ENCODE measurements at regions not wholly inside any gene's neighbourhood (a gene's known extent, or its start where the extent isn't known, plus 50 kb on each side); places are given as distances from the start of the nearest gene placed in this dataset.

DNA sequence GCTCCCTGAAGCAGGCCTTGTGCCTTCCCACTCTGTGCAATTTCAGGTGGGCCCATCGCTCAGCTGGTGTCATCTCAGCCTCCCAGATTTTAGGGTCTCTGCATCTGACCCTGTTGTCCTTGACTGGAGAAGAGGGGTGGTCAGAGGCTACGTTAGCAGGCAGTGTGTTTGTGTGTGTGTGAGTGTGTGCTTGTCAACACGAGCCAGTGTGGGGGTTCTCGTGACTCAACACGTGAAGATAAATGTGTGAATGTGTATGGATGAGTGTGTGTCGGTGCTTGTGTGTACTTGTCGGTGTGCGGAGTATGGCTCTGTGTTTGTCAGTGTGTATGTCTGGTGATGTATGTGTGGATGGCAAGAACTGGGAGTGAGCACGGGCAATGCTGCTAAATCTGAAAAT lies 142.6 kb upstream of the KLF4 start:
- Mint-ChIP-seq H3K4me3 (no peak overlapping the region), H3K27me3 (peaks cover 8 to 20% of the 10 kb centered on the region in 2 donors), H3K9me3 (no peaks in the 10 kb centered on the region), H3K36me3 (no peaks in the 10 kb centered on the region), H3K4me1 (peaks cover 0 to 5% (median 0%) of the 10 kb centered on the region in 3 donors), H3K27ac (no peak overlapping the region)
- no peak for ATAC-seq (replicated peaks in 1 of 4)
- Histone ChIP-seq H3K4me3 (ENCODE audit: control insufficient read depth in 1 of 2, extremely low read depth in 1 of 2, low read length in 1 of 2) (no peak overlapping the region), H3K27ac (ENCODE audit: low read length) (no peak overlapping the region), H3K27me3 (replicated peaks in 1 of 2; ENCODE audit: control insufficient read depth in 2 of 2, extremely low read depth in 1 of 2, insufficient read depth in 2 of 2, low read length in 1 of 2) (peaks cover 0 to 6% of the 10 kb centered on the region in 2 experiments), H3K9me3 (no peaks in the 10 kb centered on the region), H3K36me3 (ENCODE audit: control insufficient read depth in 2 of 2, extremely low read depth in 1 of 2, insufficient read depth in 1 of 2, low read length in 1 of 2) (no peaks in the 10 kb centered on the region), H3K4me1 (ENCODE audit: control insufficient read depth in 1 of 2, extremely low read depth in 1 of 2, insufficient read depth in 2 of 2, low read length in 2 of 2) (peaks cover 0 to 2% of the 10 kb centered on the region in 2 experiments)
- POLR2A ChIA-PET = no interaction called here
- WGBS (ENCODE audit: insufficient coverage) = 92% methylated on average over 8 of the region's 9 CpGs
- no peak for DNase-seq
- CTCF ChIA-PET = no interaction called here

DNA sequence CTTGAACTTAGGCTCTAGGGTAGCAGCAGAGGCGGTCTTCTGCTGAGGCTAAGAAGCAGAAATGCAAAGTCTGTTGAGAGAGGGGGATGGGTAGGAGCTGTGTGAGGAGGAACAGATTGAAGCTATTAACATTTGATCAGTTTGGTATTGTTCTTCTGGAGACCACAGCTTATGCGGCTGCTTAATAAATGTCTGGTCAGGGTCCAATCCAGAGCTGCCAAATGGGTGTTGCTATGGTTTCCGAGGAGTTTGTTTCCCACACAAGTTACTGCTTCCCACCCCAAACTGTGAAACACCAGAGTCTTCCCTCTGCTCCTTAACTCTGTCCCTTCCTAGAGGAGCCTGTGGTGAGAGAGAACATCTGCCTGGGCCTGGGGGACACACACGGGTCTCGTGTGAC lies 142.2 kb upstream of the KLF4 start:
- POLR2A ChIA-PET = interaction anchor here in 1 of 2 donors (0.6 kb wide), 2 partner anchors 148 to 729 kb away, joined by 5 to 6 read pairs; no protein-coding TSS in a partner anchor
- H3K4me3 Mint-ChIP-seq = no peak overlapping the region
- ATAC-seq (replicated peaks in 1 of 4) (no peak), DNase-seq (no peak)
- WGBS (ENCODE audit: insufficient coverage) = 83% methylated on average over 3 of the region's 5 CpGs
- peaks cover 0 to 2% (median 0%) of the 10 kb centered on the region in 3 donors for H3K4me1 Mint-ChIP-seq
- Histone ChIP-seq H3K4me3 (ENCODE audit: control insufficient read depth in 1 of 2, extremely low read depth in 1 of 2, low read length in 1 of 2) (no peak overlapping the region), H3K4me1 (ENCODE audit: control insufficient read depth in 1 of 2, extremely low read depth in 1 of 2, insufficient read depth in 2 of 2, low read length in 2 of 2) (peaks cover 0 to 2% of the 10 kb centered on the region in 2 experiments), H3K9me3 (no peaks in the 10 kb centered on the region), H3K27ac (ENCODE audit: low read length) (no peak overlapping the region), H3K27me3 (replicated peaks in 1 of 2; ENCODE audit: control insufficient read depth in 2 of 2, extremely low read depth in 1 of 2, insufficient read depth in 2 of 2, low read length in 1 of 2) (peaks cover 0 to 4% of the 10 kb centered on the region in 2 experiments), H3K36me3 (ENCODE audit: control insufficient read depth in 2 of 2, extremely low read depth in 1 of 2, insufficient read depth in 1 of 2, low read length in 1 of 2) (no peaks in the 10 kb centered on the region)
- H3K9me3 Mint-ChIP-seq = no peaks in the 10 kb centered on the region
- no peaks in the 10 kb centered on the region for H3K36me3 Mint-ChIP-seq
- H3K27me3 Mint-ChIP-seq = peaks cover 5 to 18% of the 10 kb centered on the region in 2 donors
- CTCF ChIA-PET = interaction anchor here in 1 of 2 donors (0.6 kb wide), 1 partner anchor 96 kb away, joined by 3 read pairs; no protein-coding TSS in a partner anchor
- H3K27ac Mint-ChIP-seq = no peak overlapping the region

DNA sequence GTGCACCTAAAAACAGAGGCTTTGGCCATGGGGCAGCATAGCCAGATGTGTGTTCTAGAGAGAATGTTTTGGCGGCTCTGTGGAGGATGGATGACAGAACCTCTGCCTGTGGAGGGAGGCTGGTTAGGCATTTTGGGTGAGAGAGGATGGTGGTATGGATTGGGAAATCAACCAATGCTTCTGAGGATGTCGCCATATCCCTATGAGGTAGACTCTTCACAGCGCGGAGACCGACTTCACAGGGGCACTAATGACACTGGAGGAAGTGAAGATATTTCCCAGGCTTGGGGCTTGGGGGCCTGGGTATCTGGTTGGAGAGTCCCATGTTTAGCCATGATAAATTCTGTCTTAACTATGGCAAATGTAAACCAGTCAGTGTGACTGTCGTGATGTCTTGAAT lies 140.6 kb upstream of the KLF4 start:
- ChIA-PET CTCF (no interaction called here), POLR2A (no interaction called here)
- Histone ChIP-seq H3K9me3 (no peaks in the 10 kb centered on the region), H3K27ac (ENCODE audit: low read length) (no peak overlapping the region), H3K4me1 (ENCODE audit: control insufficient read depth in 1 of 2, extremely low read depth in 1 of 2, insufficient read depth in 2 of 2, low read length in 2 of 2) (no peaks in the 10 kb centered on the region), H3K36me3 (ENCODE audit: control insufficient read depth in 2 of 2, extremely low read depth in 1 of 2, insufficient read depth in 1 of 2, low read length in 1 of 2) (no peaks in the 10 kb centered on the region), H3K27me3 (replicated peaks in 1 of 2; ENCODE audit: control insufficient read depth in 2 of 2, extremely low read depth in 1 of 2, insufficient read depth in 2 of 2, low read length in 1 of 2) (peaks cover 0 to 2% of the 10 kb centered on the region in 2 experiments), H3K4me3 (ENCODE audit: control insufficient read depth in 1 of 2, extremely low read depth in 1 of 2, low read length in 1 of 2) (no peak overlapping the region)
- DNase-seq (no peak), ATAC-seq (replicated peaks in 1 of 4) (no peak)
- no peak overlapping the region for H3K27ac Mint-ChIP-seq
- H3K9me3 Mint-ChIP-seq = peaks cover 0 to 3% (median 0%) of the 10 kb centered on the region in 3 donors
- H3K4me1 Mint-ChIP-seq = no peaks in the 10 kb centered on the region
- 100% methylated on average over 1 of the region's 6 CpGs for WGBS (ENCODE audit: insufficient coverage)
- no peaks in the 10 kb centered on the region for H3K36me3 Mint-ChIP-seq
- peaks cover 2 to 11% of the 10 kb centered on the region in 2 donors for H3K27me3 Mint-ChIP-seq
- H3K4me3 Mint-ChIP-seq = no peak overlapping the region

DNA sequence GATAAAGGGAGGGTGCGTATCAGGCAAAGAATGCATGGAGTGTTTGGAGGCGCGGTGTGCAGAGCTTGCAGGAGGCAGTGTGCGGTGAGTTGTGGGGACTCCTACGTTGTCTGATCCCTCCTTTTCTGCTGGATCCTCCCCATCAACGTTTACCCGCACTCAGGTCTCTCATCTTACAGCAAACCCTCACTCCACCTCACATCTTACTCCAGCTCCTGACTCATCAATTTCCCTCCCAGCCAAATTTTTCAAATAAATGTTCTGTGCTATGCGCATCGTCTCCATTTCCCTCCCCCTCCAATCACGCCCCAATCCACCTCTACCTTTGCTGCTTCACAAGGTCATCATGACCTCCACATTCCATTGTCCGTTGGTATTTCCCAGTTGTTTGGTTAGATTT lies 138.9 kb upstream of the KLF4 start:
- ChIA-PET CTCF (no interaction called here), POLR2A (no interaction called here)
- DNase-seq (no peak), ATAC-seq (replicated peaks in 1 of 4) (no peak)
- H3K9me3 ChIP-seq = no peaks in the 10 kb centered on the region
- H3K4me3 ChIP-seq (ENCODE audit: control insufficient read depth in 1 of 2, extremely low read depth in 1 of 2, low read length in 1 of 2) = no peak overlapping the region
- Mint-ChIP-seq H3K4me3 (no peak overlapping the region), H3K27ac (no peak overlapping the region), H3K36me3 (no peaks in the 10 kb centered on the region), H3K4me1 (no peaks in the 10 kb centered on the region), H3K27me3 (peaks cover 2 to 8% of the 10 kb centered on the region in 2 donors), H3K9me3 (peaks cover 0 to 3% (median 0%) of the 10 kb centered on the region in 3 donors)
- H3K4me1 ChIP-seq (ENCODE audit: control insufficient read depth in 1 of 2, extremely low read depth in 1 of 2, insufficient read depth in 2 of 2, low read length in 2 of 2) = no peaks in the 10 kb centered on the region
- WGBS (ENCODE audit: insufficient coverage) = 100% methylated on average over 6 of the region's 11 CpGs
- H3K27ac ChIP-seq (ENCODE audit: low read length) = no peak overlapping the region
- peaks cover 0 to 7% of the 10 kb centered on the region in 2 experiments for H3K27me3 ChIP-seq (replicated peaks in 1 of 2; ENCODE audit: control insufficient read depth in 2 of 2, extremely low read depth in 1 of 2, insufficient read depth in 2 of 2, low read length in 1 of 2)
- H3K36me3 ChIP-seq (ENCODE audit: control insufficient read depth in 2 of 2, extremely low read depth in 1 of 2, insufficient read depth in 1 of 2, low read length in 1 of 2) = no peaks in the 10 kb centered on the region

DNA sequence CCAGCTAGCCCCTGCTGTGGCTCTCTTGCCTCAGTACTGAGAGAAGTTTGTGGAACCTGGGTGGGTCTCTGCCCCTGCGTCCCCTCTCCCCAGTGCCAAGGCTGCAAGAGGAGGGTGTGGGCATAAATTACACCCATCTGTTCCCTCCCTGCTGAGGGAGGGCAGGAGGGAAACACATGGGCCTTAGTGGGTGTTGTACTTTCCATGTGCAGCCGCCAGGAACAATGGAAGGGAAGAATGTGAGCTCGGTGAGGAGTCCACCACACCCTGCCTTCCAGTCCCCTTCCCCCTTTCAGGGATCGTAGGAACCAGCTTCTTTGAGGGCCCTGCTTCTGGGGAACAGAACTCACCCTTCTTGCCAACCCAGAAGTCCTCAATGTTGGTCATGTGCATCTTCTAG lies 138.2 kb upstream of the KLF4 start:
- Mint-ChIP-seq H3K27me3 (peaks cover 2 to 6% of the 10 kb centered on the region in 2 donors), H3K27ac (no peak overlapping the region), H3K9me3 (peaks cover 0 to 3% (median 0%) of the 10 kb centered on the region in 3 donors), H3K4me1 (no peaks in the 10 kb centered on the region), H3K36me3 (no peaks in the 10 kb centered on the region), H3K4me3 (no peak overlapping the region)
- ChIA-PET POLR2A (no interaction called here), CTCF (no interaction called here)
- no peaks in the 10 kb centered on the region for H3K9me3 ChIP-seq
- no CpG with 5 or more reads among the region's 4 CpGs for WGBS (ENCODE audit: insufficient coverage)
- DNase-seq = no peak
- no peaks in the 10 kb centered on the region for H3K4me1 ChIP-seq (ENCODE audit: control insufficient read depth in 1 of 2, extremely low read depth in 1 of 2, insufficient read depth in 2 of 2, low read length in 2 of 2)
- no peak for ATAC-seq (replicated peaks in 1 of 4)
- no peak overlapping the region for H3K27ac ChIP-seq (ENCODE audit: low read length)
- no peaks in the 10 kb centered on the region for H3K36me3 ChIP-seq (ENCODE audit: control insufficient read depth in 2 of 2, extremely low read depth in 1 of 2, insufficient read depth in 1 of 2, low read length in 1 of 2)
- H3K27me3 ChIP-seq (replicated peaks in 1 of 2; ENCODE audit: control insufficient read depth in 2 of 2, extremely low read depth in 1 of 2, insufficient read depth in 2 of 2, low read length in 1 of 2) = peaks cover 0 to 7% of the 10 kb centered on the region in 2 experiments
- no peak overlapping the region for H3K4me3 ChIP-seq (ENCODE audit: control insufficient read depth in 1 of 2, extremely low read depth in 1 of 2, low read length in 1 of 2)

DNA sequence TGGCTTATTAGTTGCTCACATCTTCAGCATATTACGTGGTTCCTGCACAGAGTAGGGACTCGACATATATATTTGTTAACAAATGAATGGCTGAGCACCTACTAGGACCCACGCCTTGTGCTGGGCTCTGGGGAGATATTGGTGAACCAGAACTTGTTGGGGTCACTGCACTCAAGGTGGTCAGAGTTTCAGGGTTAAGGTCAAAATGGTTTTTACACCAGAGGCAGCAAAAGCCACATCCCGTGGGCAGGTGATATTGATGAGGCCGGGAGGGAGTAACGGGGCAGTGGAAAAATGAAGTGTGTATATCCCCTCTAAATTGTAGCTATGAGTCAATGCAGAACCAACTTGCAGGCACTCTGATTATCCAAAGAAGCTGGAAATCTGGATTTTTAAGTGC lies 136.5 kb upstream of the KLF4 start:
- no peaks in the 10 kb centered on the region for H3K4me1 Mint-ChIP-seq
- Histone ChIP-seq H3K9me3 (no peaks in the 10 kb centered on the region), H3K36me3 (ENCODE audit: control insufficient read depth in 2 of 2, extremely low read depth in 1 of 2, insufficient read depth in 1 of 2, low read length in 1 of 2) (no peaks in the 10 kb centered on the region), H3K27me3 (replicated peaks in 1 of 2; ENCODE audit: control insufficient read depth in 2 of 2, extremely low read depth in 1 of 2, insufficient read depth in 2 of 2, low read length in 1 of 2) (peaks cover 0 to 7% of the 10 kb centered on the region in 2 experiments), H3K4me1 (ENCODE audit: control insufficient read depth in 1 of 2, extremely low read depth in 1 of 2, insufficient read depth in 2 of 2, low read length in 2 of 2) (no peaks in the 10 kb centered on the region), H3K4me3 (ENCODE audit: control insufficient read depth in 1 of 2, extremely low read depth in 1 of 2, low read length in 1 of 2) (no peak overlapping the region), H3K27ac (ENCODE audit: low read length) (no peak overlapping the region)
- no peak for DNase-seq
- H3K36me3 Mint-ChIP-seq = no peaks in the 10 kb centered on the region
- ATAC-seq (replicated peaks in 1 of 4) = no peak
- peaks cover 0 to 6% of the 10 kb centered on the region in 2 donors for H3K27me3 Mint-ChIP-seq
- H3K9me3 Mint-ChIP-seq = peaks cover 0 to 3% (median 0%) of the 10 kb centered on the region in 3 donors
- CTCF ChIA-PET = no interaction called here
- POLR2A ChIA-PET = no interaction called here
- 82% methylated on average over 4 of the region's 6 CpGs for WGBS (ENCODE audit: insufficient coverage)
- H3K27ac Mint-ChIP-seq = no peak overlapping the region
- no peak overlapping the region for H3K4me3 Mint-ChIP-seq
